ENCODE measurements at regions not wholly inside any gene's neighbourhood (a gene's known extent, or its start where the extent isn't known, plus 50 kb on each side); places are given as distances from the start of the nearest gene placed in this dataset.

DNA sequence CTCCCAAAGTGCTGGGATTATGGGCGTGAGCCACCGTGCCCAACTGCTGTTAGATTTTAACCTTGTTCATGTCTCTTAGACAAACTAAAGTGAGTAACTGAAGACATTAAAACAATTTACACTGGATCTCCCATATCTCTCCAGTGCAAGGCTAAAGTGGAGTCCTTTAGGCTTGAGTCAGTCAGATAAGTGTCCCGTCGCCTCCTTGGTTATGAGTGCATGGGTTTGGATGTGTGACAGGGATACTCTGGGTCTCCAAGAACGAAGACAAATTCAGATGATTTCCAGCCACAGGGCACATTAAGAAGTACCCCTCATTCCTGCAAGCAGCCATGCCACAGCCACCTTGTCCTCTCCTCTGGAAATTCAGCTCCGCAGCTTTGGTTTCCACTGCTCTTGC lies 66.1 kb upstream of the PDZD8 start:
- H3K79me2 ChIP-seq (ENCODE audit: low read depth) = no peaks in the 10 kb centered on the region
- H2AFZ ChIP-seq = peak overlapping the region; percentile 58; the same call in 1 of the 2 replicates
- no peaks in the 10 kb centered on the region for H3K36me3 ChIP-seq (ENCODE audit: low read depth)
- no peaks in the 10 kb centered on the region for H3K9me3 ChIP-seq (ENCODE audit: insufficient read depth, low read depth)
- H3K4me1 ChIP-seq (replicated peaks; ENCODE audit: insufficient read depth) = peaks cover 23% of the 10 kb centered on the region
- no peaks in the 10 kb centered on the region for H3K9me2 ChIP-seq (ENCODE audit: insufficient read depth)
- no peaks in the 10 kb centered on the region for H3K27me3 ChIP-seq (ENCODE audit: insufficient read depth, low read depth)
- peak overlapping the region; percentile 58 for H3K27ac ChIP-seq
- H3K4me3 ChIP-seq = no peak overlapping the region; the same call in 1 of the 2 replicates
- TF ChIP-seq, protein P1, sequence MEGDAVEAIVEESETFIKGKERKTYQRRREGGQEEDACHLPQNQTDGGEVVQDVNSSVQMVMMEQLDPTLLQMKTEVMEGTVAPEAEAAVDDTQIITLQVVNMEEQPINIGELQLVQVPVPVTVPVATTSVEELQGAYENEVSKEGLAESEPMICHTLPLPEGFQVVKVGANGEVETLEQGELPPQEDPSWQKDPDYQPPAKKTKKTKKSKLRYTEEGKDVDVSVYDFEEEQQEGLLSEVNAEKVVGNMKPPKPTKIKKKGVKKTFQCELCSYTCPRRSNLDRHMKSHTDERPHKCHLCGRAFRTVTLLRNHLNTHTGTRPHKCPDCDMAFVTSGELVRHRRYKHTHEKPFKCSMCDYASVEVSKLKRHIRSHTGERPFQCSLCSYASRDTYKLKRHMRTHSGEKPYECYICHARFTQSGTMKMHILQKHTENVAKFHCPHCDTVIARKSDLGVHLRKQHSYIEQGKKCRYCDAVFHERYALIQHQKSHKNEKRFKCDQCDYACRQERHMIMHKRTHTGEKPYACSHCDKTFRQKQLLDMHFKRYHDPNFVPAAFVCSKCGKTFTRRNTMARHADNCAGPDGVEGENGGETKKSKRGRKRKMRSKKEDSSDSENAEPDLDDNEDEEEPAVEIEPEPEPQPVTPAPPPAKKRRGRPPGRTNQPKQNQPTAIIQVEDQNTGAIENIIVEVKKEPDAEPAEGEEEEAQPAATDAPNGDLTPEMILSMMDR (conservative IDR thresholded peaks at IDR 0.05) = no peak
- no peak for TF ChIP-seq EZH2 (IDR thresholded peaks at IDR 0.05; ENCODE audit: low read depth)
- BruUV-seq (replicated peaks) = no TSS peak
- H3F3A ChIP-seq (ENCODE audit: insufficient read depth, low read depth) = peaks cover 21% of the 10 kb centered on the region; the same call in 1 of the 2 replicates
- no peak for DNase-seq
- intact Hi-C loops (cut with micrococcal nuclease; ENCODE audit: unreplicated experiment) = loop anchor here (5.0 kb wide), 1 partner anchor 224 kb away; no protein-coding TSS in a partner anchor
- CTCF ChIA-PET = no interaction called here
- no peaks in the 10 kb centered on the region for H4K20me1 ChIP-seq (ENCODE audit: insufficient read depth)
- H3K4me2 ChIP-seq = peak overlapping the region; percentile 78
- POLR2A ChIA-PET (ENCODE audit: unreplicated experiment) = no interaction called here

DNA sequence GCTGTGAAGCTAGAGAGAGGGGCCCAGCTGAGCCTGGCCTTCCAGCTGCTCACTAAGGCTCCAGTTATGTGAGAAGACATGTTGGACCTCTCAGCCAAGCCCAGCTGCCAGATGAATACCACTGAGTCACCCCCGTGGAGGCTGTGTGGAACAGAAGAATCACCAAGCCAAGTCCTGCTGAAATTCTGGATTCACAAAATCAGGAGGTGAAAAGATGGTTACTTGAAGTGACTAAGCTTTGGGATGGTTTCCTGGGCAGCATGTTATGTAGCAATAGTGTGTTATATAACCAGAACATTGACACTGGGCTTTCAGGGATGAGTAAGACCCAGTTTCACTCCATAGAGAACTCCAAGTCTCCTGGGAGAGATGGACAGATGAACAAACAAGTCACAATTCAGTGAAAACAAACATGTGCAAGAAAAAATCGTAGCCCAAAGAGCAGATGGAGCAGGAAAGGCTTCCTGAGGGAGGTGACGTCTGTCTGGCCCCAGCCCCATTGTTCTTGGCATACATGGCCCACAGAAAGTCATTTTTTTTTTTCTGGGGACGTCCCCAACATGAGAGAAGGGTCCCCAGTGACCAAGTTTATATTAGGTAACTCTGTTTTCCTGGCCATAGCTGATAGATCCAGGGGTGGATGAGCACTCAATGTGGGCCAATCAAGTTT lies 64.1 kb upstream of the PDZD8 start:
- Histone ChIP-seq H3K36me3 (ENCODE audit: low read depth) (no peaks in the 10 kb centered on the region), H3K79me2 (ENCODE audit: low read depth) (no peaks in the 10 kb centered on the region), H3K4me2 (no peak overlapping the region), H4K20me1 (ENCODE audit: insufficient read depth) (no peaks in the 10 kb centered on the region), H3K9me3 (ENCODE audit: insufficient read depth, low read depth) (no peaks in the 10 kb centered on the region), H3K4me3 (no peak overlapping the region), H3K4me1 (replicated peaks; ENCODE audit: insufficient read depth) (peaks cover 23% of the 10 kb centered on the region), H3K9me2 (ENCODE audit: insufficient read depth) (no peaks in the 10 kb centered on the region), H2AFZ (no peak overlapping the region), H3F3A (ENCODE audit: insufficient read depth, low read depth) (peaks cover 21% of the 10 kb centered on the region; the same call in 1 of the 2 replicates), H3K27ac (no peak overlapping the region), H3K27me3 (ENCODE audit: insufficient read depth, low read depth) (no peaks in the 10 kb centered on the region)
- ChIA-PET CTCF (interaction anchor here (0.6 kb wide), 1 partner anchor 58 kb away, joined by 9 read pairs; no protein-coding TSS in a partner anchor), POLR2A (ENCODE audit: unreplicated experiment) (no interaction called here)
- no TSS peak for BruUV-seq (replicated peaks)
- DNase-seq = no peak
- intact Hi-C loops (cut with micrococcal nuclease; ENCODE audit: unreplicated experiment) = no loop called here
- no peak for TF ChIP-seq EZH2 (IDR thresholded peaks at IDR 0.05; ENCODE audit: low read depth)
- TF ChIP-seq, protein P1 (conservative IDR thresholded peaks at IDR 0.05) = no peak

DNA sequence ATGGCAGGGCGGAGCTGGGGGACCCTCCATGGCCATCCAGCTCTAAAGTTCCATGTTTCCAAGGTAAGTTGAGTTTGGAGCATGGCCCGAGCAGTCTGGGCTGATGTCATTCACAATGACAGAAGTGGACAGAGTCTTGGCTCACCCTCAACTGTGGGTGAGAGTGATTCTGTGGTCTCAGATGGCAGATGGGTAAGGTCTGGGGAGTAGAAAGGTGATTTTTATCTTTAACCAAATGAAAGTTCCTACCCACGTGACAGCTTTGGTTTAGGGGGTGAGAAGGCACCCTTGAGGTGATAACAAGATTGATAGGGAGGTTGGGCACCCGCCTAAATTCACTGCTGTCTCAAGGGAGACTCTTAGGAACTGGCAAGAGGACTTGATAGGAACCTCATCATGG lies 57.6 kb upstream of the PDZD8 start:
- DNase-seq = no peak
- no peaks in the 10 kb centered on the region for H3F3A ChIP-seq (ENCODE audit: insufficient read depth, low read depth)
- no TSS peak for BruUV-seq (replicated peaks)
- no peaks in the 10 kb centered on the region for H4K20me1 ChIP-seq (ENCODE audit: insufficient read depth)
- intact Hi-C loops (cut with micrococcal nuclease; ENCODE audit: unreplicated experiment) = no loop called here
- no peak overlapping the region for H2AFZ ChIP-seq
- no peaks in the 10 kb centered on the region for H3K27me3 ChIP-seq (ENCODE audit: insufficient read depth, low read depth)
- no peaks in the 10 kb centered on the region for H3K79me2 ChIP-seq (ENCODE audit: low read depth)
- no peak overlapping the region for H3K27ac ChIP-seq
- H3K9me3 ChIP-seq (ENCODE audit: insufficient read depth, low read depth) = no peaks in the 10 kb centered on the region
- no peaks in the 10 kb centered on the region for H3K4me1 ChIP-seq (replicated peaks; ENCODE audit: insufficient read depth)
- H3K36me3 ChIP-seq (ENCODE audit: low read depth) = no peaks in the 10 kb centered on the region
- ChIA-PET POLR2A (ENCODE audit: unreplicated experiment) (no interaction called here), CTCF (no interaction called here)
- no peak overlapping the region for H3K4me3 ChIP-seq
- no peak for TF ChIP-seq EZH2 (IDR thresholded peaks at IDR 0.05; ENCODE audit: low read depth)
- TF ChIP-seq, protein P1 (conservative IDR thresholded peaks at IDR 0.05) = no peak
- H3K4me2 ChIP-seq = no peak overlapping the region
- H3K9me2 ChIP-seq (ENCODE audit: insufficient read depth) = no peaks in the 10 kb centered on the region

All from PC-9 (cell line).